GM21737 (cell line): ENCODE measurements at regions not wholly inside any gene's neighbourhood (a gene's known extent, or its start where the extent isn't known, plus 50 kb on each side); places are given as distances from the start of the nearest gene placed in this dataset.

Experiments used
- ATAC-seq: cut with Tn5 transposase; IDR thresholded peaks from one replicate; pipeline ENCODE4 v1.9.1; 2021; ENCODE audit warnings: mild to moderate bottlenecking, moderate library complexity; ENCODE audit not compliant: unreplicated experiment

DNA sequence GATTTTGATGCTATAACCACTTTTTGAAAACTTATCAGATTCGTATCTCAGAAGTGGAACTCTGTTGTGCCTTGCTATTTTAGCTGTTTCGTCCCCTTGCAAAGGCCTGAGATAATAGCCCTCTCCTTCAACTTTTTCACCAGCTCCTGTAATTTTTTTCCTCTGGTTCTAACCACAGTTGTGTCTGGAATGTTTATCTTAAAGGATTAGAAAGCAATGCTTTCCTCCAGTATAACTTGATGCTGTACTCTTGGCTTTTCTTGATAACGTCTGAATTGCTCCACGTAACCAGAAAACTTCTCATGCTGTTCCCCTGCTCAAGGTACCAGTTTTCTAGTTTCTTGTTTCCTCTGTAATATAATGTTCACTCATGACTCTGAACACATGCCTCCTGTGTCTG lies 209.4 kb downstream of the DTWD2 start:
- ATAC-seq: no peak

- no peak for ATAC-seq
These were observed 211.1 kb downstream of the DTWD2 start for GRCh38 chr5:118777189-118777736.

DNA sequence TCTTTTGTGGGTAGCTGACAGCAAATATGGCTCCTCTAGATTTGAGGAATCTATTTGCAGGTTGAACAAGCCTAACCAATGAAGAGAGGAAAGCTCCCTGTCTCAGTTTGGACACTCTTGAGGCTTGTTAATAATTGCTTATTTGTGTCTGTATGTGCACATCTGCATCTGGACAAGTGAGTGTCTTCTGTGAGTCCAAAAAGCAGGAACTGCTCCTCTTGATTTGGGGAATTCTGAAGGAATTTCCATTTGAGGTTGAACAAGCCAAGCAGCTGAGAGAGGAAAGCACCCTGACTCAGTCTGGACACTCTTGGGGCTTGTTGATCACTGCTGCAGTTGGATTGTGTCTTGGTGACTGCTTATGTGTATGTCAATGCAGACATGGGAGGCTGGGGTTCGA lies 211.6 kb downstream of the DTWD2 start:
- no peak for ATAC-seq

DNA sequence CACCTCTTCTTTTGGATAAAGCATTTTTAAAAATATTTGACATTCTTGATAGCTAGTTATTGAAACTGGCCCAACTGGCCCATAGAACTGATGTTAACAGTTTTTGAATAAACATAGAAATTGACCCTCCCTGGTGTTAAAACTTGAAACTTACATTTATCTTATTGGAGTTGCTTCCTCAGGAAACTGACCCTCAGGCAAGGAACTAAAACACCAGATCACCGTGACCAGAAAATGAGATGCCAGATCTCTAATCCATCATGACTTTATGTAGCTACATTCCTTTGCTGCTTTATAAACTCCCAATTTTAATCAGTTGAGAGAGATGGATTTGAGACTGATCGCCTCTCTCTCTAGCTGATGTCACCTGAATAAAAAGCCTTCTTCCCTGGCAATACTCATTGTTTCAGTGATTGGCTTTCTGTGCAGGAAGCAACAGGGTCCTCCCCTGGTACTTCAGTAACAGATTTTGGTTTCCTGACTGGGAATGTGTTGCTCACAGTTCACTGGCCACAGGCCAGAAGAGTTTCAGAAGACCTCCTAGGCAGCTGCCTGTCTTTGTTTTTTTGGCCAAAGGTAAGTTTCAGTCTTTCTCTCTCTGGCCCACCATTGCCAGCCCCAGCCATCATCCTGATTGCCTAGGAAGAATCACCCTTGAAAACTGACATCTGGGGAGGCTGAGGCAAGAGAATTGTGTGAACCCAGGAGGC lies 212.4 kb downstream of the DTWD2 start:
- ATAC-seq: peak; percentile 61

GRCh38 chr5:118768607-118769175 lies 219.7 kb downstream of the DTWD2 start:
- ATAC-seq: no peak

DNA sequence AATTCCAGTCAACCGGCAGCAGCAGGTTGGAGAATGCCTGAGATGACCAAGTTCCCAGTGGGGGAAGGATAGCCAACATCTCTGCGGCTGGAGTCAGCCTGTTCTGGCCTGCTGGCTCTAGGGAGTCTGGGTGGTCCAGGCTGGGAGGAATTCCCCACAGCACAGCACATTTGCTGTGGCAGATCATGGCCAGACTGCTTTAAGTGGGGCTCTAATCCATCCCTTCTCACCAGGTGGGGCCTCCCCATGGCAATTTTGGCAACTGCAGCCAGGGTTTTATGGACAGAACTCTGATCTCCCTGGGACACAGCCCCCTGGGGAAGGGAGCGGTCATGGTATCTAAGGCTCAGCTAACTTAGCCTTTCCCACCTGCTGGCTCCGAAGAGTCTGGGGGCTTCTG lies 226.1 kb downstream of the DTWD2 start:
- no peak for ATAC-seq

DNA sequence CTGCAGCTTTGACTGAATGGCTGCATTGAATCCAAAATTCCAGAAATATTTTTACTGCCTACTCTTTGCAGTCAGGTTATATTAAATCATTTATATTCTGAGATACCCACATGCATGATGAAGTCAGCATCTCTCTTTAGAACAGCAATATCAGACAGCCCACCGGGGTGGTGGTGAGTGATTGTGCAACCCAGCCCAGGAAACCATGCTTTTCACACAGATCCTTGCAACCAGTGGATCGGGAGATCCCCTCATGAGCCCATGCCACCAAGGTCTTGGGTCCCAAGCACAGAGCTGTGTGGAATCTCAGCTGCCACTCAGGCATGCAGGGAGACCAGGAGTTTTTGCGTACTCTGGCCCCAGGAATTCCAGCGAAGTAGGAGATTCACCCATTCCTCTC lies 226.5 kb downstream of the DTWD2 start:
- no peak for ATAC-seq

GRCh38 chr5:118752969-118753368 lies 235.4 kb downstream of the DTWD2 start:
- no peak for ATAC-seq

- no peak for ATAC-seq
These were observed 252.0 kb downstream of the DTWD2 start for GRCh38 chr5:118736396-118736795.

DNA sequence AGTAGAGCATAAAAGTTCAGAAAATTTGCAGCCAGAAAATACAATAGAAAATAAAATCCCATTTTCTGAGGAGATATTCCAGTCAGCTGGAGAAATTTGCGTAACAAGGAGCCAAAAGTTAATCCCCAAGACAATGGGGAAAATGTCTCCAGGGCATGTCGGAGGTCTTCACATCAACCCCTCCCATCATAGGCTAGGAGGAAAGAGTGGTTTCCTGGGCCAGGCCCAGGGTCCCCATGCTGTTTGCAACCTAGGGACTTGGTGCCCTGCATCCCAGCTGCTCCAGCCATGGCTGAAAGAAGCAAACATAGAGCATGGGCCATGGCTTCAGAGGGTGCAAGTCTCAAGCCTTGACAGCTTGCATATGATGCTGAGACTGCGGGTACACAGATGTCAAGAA lies 255.0 kb downstream of the DTWD2 start:
- ATAC-seq: no peak

DNA sequence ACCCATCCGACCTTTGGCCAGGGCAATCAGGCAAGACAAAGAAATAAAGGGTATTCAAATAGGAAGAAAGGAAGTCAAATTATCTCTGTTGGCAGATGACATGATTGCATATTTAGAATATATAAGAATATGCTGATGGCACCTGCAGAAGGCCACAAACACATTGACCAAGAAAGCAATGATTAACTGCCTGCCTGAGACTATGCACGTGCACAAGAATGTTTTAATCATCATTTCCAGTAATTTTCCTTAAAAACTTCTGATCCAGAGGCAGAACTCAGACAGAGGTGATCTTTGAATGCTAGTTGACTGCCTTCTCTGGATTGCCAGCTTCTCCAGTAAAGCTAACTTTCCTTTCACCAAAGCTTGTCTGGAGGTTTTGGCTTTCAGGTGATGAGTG lies 260.2 kb downstream of the DTWD2 start:
- ATAC-seq: no peak

- ATAC-seq: no peak
These were observed 261.5 kb downstream of the DTWD2 start for GRCh38 chr5:118726891-118727290.

GRCh38 chr5:118723021-118723338 lies 265.4 kb downstream of the DTWD2 start:
- peak; percentile 78 for ATAC-seq

DNA sequence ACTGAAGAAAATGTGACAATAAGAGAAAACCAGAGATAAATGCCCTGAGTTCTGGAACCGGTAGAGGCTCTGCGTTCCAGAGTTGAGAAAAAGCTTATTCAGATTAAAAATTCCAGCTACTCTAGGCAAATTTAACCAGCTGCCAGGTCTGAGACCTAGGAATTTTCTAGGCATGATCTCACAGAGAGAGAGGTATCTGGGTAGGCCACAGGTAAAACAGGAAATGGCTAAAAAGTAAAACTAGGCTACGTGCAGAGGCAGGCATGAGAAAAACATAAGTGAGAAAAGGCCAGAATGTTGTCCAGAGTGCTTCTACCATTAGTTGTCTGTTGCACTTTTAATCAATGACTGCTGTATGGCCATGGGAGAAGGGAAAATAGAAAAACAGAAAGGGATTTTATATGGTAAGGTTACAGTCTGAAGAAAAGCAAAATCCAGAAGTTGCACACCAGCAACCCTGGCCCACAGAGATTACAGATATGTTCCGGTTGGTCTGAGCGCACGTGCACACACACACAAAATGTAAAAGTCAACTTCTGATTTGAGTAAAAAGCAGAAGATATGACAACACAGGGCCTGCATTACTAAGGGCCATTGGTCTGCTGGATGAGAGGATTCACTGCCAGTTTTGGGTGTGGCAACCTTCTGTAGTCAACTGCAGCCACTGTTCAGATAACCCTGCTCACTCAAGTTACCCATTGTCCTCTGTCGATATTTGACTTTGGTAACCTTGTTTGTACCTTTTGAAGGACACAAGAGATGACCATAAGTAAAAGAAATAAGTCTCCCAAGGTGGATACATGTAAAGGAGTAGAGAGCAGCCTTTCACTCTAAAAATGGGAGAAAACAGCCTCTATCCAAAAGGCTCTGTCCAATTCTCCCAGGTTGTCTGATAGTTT lies 266.0 kb downstream of the DTWD2 start:
- peak; percentile 51 for ATAC-seq

GRCh38 chr5:118711727-118712126 lies 276.6 kb downstream of the DTWD2 start:
- no peak for ATAC-seq

- no peak for ATAC-seq
These were observed 282.2 kb downstream of the DTWD2 start for GRCh38 chr5:118705959-118706667.

- ATAC-seq: no peak
These were observed 285.1 kb downstream of the DTWD2 start for GRCh38 chr5:118703241-118703640.

GRCh38 chr5:118701791-118702190 lies 286.6 kb downstream of the DTWD2 start:
- no peak for ATAC-seq

- no peak for ATAC-seq
These were observed 287.8 kb downstream of the DTWD2 start for GRCh38 chr5:118700510-118700909.

- ATAC-seq: no peak
These were observed 289.6 kb downstream of the DTWD2 start for GRCh38 chr5:118698774-118699173.

- ATAC-seq: no peak
These were observed 292.3 kb downstream of the DTWD2 start for GRCh38 chr5:118696076-118696475.
